SK-N-MC (cell line): ENCODE measurements at regions not wholly inside any gene's neighbourhood (a gene's known extent, or its start where the extent isn't known, plus 50 kb on each side); places are given as distances from the start of the nearest gene placed in this dataset.

Experiments
- EZH2 ChIP-seq: fragments of 200-600 bp; sonication (generic); IDR thresholded peaks from one replicate; pipeline ENCODE4 v1.6.1; 2017; ENCODE audit warnings: antibody characterized with exemption
- POLR2AphosphoS5 ChIP-seq: IDR thresholded peaks from 2 replicates; pipeline ENCODE4 v1.6.1; 2012; ENCODE audit warnings: mild to moderate bottlenecking, low read depth, low read length, borderline replicate concordance

- TF ChIP-seq POLR2AphosphoS5: no peak
- no peak for TF ChIP-seq EZH2
Observed at GRCh38 chr13:47420020-47420419, 523.2 kb upstream of the HTR2A start.
